ENCODE measurements at regions not wholly inside any gene's neighbourhood (a gene's known extent, or its start where the extent isn't known, plus 50 kb on each side); places are given as distances from the start of the nearest gene placed in this dataset. TPM values are rescaled to one million over a fixed set of nuclear protein-coding genes. Genes with fewer than 3 reads are reported as not detected.

GRCh38 chr6:98998103-98998502 lies 50.4 kb upstream of the FBXL4 start:
- Histone ChIP-seq H3K9ac (ENCODE audit: insufficient read depth in 1 of 2, low read depth in 2 of 2, low read length in 2 of 2) (no peak overlapping the region), H3K4me3 (no peak overlapping the region), H4K20me1 (replicated peaks; ENCODE audit: control insufficient read depth, insufficient read depth, low read length) (no peaks in the 10 kb centered on the region), H3K79me2 (ENCODE audit: control insufficient read depth, insufficient read depth, low read length) (no peaks in the 10 kb centered on the region), H3K4me1 (replicated peaks in 1 of 2; ENCODE audit: control insufficient read depth in 2 of 2, insufficient read depth in 2 of 2, low read length in 2 of 2) (no peaks in the 10 kb centered on the region), H3K36me3 (ENCODE audit: control insufficient read depth, insufficient read depth, low read length) (no peaks in the 10 kb centered on the region), H3K4me2 (ENCODE audit: insufficient read depth, low read length) (no peak overlapping the region), H3K27me3 (ENCODE audit: control insufficient read depth in 2 of 2, insufficient read depth in 2 of 2, low read length in 2 of 2) (peaks cover 0 to 4% of the 10 kb centered on the region in 2 experiments; a peak in 1 of 5 replicates), H2AFZ (ENCODE audit: low read depth, low read length) (no peak overlapping the region), H3K27ac (ENCODE audit: extremely low read depth, low read depth, low read length) (no peak overlapping the region), H3K9me3 (replicated peaks; ENCODE audit: control insufficient read depth, insufficient read depth, low read depth, low read length) (no peaks in the 10 kb centered on the region), H3K9me1 (ENCODE audit: control insufficient read depth, insufficient read depth, low read length) (no peaks in the 10 kb centered on the region)
- FAIRE-seq (no peak), DNase-seq (ENCODE audit: extremely low read depth in 1 of 4, low spot score in 3 of 4) (no peak), ATAC-seq (no peak)
- 0% methylated on average over 5 of the region's 5 CpGs for WGBS (ENCODE audit: insufficient coverage, low coverage, missing lambda C conversion rate)
- BruUV-seq (replicated peaks), result no TSS peak
- ChIA-PET POLR2A (interaction anchor here (0.5 to 1.2 kb wide), 2 partner anchors 23 to 25 kb away, joined by 3 to 5 read pairs; no protein-coding TSS in a partner anchor), CTCF (ENCODE audit: low intra/inter-chr PET ratio) (no interaction called here)
- in situ Hi-C loops (cut with MboI), result no loop called here
- intact Hi-C loops (cut with micrococcal nuclease), result no loop called here
- TF ChIP-seq IFI16 (CRISPR knock-in tag; IDR thresholded peaks at IDR 0.05) (no peak), PKNOX1 (IDR thresholded peaks at IDR 0.05) (peak; percentile 58), MEIS2 (IDR thresholded peaks at IDR 0.05; ENCODE audit: partially characterized antibody) (peak; percentile 31)
- TF ChIP-seq, protein P1, sequence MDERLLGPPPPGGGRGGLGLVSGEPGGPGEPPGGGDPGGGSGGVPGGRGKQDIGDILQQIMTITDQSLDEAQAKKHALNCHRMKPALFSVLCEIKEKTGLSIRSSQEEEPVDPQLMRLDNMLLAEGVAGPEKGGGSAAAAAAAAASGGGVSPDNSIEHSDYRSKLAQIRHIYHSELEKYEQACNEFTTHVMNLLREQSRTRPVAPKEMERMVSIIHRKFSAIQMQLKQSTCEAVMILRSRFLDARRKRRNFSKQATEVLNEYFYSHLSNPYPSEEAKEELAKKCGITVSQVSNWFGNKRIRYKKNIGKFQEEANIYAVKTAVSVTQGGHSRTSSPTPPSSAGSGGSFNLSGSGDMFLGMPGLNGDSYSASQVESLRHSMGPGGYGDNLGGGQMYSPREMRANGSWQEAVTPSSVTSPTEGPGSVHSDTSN (CRISPR knock-in tag; IDR thresholded peaks at IDR 0.05; ENCODE audit: low read depth), result no peak
- TF ChIP-seq, protein P1 (tag; conservative IDR thresholded peaks at IDR 0.05; ENCODE audit: low read depth), result peak; percentile 72

MicroRNAs encoded in the stretch of these regions (microRNA counts, 767-probe panel; counts per million panel counts)
- 3,314 counts per million, percentile 73 among the panel's probes with 10 or more counts for microRNA hsa-miR-548ai

Small RNA genes in the stretch of these regions (microRNA-seq; reads per million reads assigned to microRNA genes)
- not detected for gene MIR548AI (ENCODE audit: borderline microRNAs expressed)

Small RNA genes in the stretch of these regions (small RNA-seq; reads per million reads assigned to genes)
- gene MIR548AI, result not detected

Measured in K562 (cell line).